22Rv1 (cell line): ENCODE measurements at regions not wholly inside any gene's neighbourhood (a gene's known extent, or its start where the extent isn't known, plus 50 kb on each side); places are given as distances from the start of the nearest gene placed in this dataset.

Source experiments
- CTCF ChIP-seq: fragments of 450-650 bp; IDR thresholded peaks from 2 replicates; pipeline ENCODE4 v1.5.1; 2017; ENCODE audit warnings: mild to moderate bottlenecking
- ZFX ChIP-seq: fragments of 450-650 bp; IDR thresholded peaks from 2 replicates; pipeline ENCODE4 v1.6.1; 2017; ENCODE audit warnings: antibody characterized with exemption, borderline replicate concordance

GRCh38 chr5:10825897-10826644, 65.0 kb upstream of the DAP start:
- peak; percentile 43 for TF ChIP-seq CTCF
- no peak for TF ChIP-seq ZFX
